Skin epidermis (tissue), 12 donors: ENCODE measurements at regions not wholly inside any gene's neighbourhood (a gene's known extent, or its start where the extent isn't known, plus 50 kb on each side); places are given as distances from the start of the nearest gene placed in this dataset.
A peak's percentile ranks its signal among the peaks of the same experiment; 100 is the strongest.

ENCODE experiments used
- H3K27ac ChIP-seq, 21 experiments: fragments of 200-600 bp; sonication (generic) in 11 of 21; one replicate each; pipeline ENCODE4 v1.5.0; 2020; ENCODE audit warnings: mild to moderate bottlenecking in 3 of 21, inconsistent platforms in 2 of 21, moderate library complexity in 2 of 21
- H3K4me3 ChIP-seq, 7 experiments: fragments of 200-600 bp; sonication (generic) in 2 of 7; one replicate each; pipeline ENCODE4 v1.5.0; 2020; ENCODE audit warnings: inconsistent platforms in 2 of 7, mild to moderate bottlenecking in 2 of 7, moderate library complexity in 1 of 7

DNA sequence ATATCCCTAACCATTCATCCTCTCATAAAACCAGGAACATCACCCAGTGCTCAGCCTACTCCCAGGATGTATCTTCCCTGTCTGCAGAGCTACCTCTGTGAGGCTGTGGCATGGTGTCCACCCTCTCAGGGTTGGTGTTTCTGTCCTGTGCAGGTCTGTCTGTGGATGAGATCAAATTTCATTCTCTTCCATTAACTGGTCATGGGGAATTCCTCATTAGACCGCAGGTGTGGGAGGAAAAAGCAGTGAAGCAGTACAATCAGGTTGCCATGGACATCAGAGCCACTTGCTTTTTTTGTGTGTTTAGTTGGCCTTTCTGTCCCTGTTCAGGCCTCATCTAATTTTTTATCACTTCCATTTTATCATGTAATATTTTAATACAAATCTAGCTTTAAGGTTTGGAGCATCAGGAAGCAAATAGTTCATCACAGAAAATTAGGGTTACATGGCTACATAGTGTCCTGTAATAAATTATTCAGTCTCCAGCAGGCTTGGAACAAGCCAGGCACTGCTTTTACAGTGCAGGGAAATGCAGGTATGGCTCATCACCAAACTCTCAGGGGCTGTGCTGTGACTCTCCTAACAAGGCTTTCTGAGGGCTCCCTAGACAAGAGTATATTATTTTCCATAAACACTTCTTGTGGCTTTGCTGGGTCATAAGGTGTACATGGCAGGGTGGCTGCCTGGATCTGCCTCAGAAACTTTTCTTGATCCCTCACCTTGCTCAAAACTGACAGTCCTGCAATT lies 594.9 kb upstream of the IGFBP3 start:
- Histone ChIP-seq H3K4me3 (no peak overlapping the region), H3K27ac (no peak overlapping the region)

DNA sequence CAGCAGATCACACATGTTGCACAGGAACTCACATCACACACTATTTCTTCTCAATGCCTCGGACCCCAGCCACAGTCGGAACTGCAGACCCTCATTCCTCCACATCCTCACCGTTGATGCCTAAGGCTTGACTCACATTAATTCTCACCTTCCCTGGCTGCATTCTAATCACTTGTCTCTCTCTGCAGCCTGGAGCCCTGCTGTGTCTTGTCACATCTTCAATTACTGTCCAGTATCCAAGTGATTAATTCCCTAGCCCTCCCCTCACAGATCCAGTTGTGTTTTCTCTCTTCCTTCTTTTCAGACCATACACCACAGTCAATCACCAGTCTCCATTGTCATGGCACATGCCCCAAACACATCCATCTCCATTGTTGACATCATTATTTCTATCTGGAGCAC lies 592.4 kb upstream of the IGFBP3 start:
- no peak overlapping the region for H3K4me3 ChIP-seq
- no peak overlapping the region for H3K27ac ChIP-seq

DNA sequence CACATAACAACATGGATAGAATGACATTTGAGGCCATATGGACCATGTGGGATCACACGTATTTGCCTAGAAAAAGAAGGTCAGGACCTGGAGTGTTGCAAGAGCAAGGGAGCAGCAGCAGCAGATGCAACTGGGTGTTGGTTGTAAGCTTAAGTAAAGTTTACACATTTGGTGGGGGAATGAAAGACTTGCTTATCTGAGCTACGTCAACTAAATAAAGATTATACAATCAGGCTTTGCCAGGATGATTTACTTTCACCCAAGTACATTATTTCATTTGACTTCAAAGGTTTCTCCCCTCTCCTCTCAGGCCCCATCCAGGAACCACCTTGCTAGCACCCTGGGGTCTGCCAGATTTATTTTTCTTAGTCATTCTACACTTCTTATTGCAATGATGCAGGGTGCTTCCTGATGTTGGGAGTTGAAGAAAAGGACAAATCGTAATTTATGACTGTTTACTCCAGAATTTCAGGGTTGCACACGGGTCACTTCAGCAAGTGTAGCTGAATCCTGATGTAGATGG lies 591.9 kb upstream of the IGFBP3 start:
- Histone ChIP-seq H3K27ac (no peak overlapping the region), H3K4me3 (no peak overlapping the region)

DNA sequence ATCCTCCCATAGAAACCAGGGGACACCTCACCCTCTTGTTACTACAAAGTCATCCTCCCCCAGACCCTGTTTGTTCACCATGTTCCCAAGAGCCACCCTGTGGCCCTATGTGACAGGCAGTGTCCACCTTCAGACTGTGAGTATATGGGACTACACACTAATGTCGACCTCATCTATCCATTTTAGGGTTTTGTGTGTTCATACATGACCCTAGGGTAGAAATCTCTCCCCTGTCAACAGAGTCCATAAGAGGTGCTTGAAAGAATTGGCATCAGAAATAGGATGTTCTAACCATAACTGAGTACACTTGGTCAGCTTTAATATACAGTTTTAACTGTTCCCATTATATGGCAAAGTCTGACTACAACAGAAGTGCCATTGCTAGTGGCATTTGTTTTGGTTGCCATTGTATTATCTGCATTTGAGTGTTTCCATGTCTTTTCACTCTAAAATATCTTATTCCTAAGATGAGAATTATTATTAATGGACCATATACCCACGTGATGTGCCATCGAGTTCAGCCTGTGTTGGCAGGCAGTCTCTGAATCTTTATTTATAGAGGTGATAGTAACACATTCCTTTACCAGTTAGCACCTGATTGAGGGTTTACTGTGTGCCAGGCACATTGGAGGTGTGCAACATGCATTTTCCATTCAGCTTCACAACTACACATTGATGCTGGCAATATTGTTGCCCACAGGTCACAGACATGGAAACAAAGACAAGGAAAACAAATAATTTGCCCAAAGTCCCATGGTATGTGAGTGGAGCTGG lies 590.6 kb upstream of the IGFBP3 start:
- no peak overlapping the region for H3K4me3 ChIP-seq
- H3K27ac ChIP-seq: no peak overlapping the region

DNA sequence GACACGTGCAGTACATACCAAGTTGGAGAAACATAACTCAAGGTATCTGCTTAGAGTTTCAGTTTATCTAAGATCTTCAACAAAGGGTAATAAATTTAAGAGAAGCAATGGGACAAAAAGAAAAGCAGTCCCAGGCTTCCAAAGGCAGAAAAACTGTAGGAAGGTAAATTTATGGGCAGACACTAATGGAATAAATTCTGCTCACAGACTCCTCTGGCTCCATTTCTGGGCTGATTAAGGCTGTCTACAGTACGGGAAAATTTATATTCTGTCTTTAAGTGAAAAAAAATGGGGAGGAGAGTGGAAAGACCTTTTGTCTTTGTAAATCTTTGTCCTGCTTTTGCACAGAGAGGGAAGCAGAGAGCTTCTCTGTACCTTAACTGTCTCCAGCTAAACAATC lies 587.5 kb upstream of the IGFBP3 start:
- no peak overlapping the region for H3K4me3 ChIP-seq
- no peak overlapping the region for H3K27ac ChIP-seq

DNA sequence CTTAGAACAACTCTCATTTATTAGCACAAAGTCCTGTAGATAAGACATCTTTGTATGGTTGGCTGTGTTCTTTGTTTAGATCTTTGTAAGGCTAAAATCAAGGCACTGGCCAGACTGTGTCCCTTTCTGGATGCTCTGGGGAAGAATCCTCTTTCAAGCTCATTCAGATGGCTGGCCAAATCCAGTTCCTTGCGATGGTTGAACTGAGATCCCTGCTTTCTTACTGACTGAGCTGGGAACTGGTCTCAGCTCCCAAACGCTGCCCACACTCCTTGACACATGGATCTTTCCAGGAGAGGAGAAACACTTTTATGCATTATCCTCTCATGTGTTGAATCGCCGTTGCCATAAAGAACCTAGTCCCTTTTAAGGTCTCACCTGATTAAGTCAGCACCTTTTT lies 586.5 kb upstream of the IGFBP3 start:
- Histone ChIP-seq H3K4me3 (no peak overlapping the region), H3K27ac (no peak overlapping the region)

DNA sequence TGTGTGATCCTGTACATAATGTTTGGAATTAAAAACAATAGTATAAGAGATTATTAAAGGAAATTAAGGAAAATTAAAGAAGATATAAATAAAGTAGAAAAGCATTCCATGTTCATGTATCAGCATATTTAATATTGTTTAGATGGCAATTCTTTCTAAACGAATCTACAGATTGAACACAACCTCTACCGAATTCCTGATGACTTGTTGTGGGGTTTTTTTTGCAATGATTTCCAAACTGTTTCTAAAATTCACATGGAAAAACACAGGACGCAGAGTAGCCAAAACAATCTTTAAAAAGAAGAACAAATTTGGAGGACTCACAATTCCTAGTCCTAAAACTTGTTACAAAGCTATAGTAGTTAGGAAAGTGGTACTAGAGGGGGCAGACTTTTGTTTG lies 573.4 kb upstream of the IGFBP3 start:
- Histone ChIP-seq H3K4me3 (no peak overlapping the region), H3K27ac (no peak overlapping the region)

DNA sequence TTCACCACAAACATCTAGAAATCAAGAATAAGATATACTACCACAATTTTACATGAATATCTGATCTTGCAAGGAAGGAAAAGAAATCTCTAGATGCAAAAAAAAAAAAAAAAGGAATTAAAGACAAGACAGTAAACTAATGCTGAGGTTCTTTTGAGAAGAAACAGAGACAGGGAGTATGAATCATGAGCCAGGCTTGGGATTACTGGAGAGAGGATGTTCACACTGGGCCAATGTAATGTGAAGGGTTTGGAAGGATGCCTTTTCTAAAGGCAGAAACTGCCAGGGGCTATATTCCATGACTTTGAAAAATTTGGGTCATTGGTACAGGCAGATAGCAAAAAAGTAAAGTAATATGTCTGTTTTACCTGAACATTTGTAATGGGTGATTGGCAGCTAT lies 573.0 kb upstream of the IGFBP3 start:
- no peak overlapping the region for H3K27ac ChIP-seq
- H3K4me3 ChIP-seq: no peak overlapping the region

DNA sequence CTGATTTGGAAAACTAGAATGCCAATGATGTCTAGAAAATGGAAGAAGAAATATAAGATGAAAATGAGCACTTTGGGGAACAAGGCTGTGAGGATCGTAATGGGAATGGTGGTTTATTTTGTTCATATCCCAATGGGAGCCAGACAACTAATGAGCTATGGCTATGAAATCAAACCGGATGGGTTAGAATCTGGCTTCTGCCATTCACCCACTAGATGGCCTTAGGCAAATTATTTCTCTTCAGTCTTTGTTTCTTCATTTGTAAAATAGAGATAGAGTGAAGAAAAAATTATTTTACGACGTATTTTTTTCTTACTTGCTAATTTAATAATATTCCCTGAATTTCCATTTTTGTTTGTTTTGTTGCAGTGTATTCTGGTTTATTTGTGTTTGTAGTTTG lies 572.1 kb upstream of the IGFBP3 start:
- Histone ChIP-seq H3K4me3 (no peak overlapping the region), H3K27ac (no peak overlapping the region)

DNA sequence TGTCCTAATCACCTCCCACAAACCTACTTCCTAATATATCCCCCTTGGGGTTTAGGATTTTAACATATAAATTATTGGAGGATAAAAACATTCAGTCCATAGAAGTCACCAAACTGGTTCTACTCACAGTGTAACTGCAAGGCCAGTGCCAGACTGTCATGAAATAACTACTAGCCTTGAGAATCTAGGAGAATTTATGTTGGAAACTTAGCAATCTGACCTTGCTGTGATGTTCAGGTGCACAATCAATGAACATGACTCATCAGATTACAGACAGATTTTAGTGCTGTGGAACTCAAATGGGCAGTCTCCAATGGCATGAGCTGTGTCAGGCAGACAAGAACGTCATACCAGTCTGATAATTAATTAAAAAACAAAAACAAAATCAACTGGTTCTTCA lies 571.4 kb upstream of the IGFBP3 start:
- H3K27ac ChIP-seq: no peak overlapping the region

DNA sequence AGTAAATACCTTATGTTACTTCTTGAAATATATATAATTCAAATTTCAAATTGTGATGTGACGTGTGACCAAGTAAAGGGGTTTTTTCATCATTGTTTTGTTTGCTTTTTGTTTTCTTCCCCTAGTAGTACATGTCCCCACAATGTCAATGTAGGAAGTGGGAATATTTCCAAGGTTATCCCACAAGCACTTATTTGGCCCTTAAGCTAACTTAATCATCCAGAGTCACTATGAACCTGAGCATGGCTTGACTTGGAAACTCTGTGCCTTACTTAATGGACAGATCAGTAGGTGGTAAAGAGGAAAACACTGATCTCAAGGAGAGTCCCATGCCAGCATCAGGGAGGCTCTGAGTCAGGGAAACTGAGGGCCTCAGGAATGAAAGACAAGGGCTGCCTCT lies 569.3 kb upstream of the IGFBP3 start:
- Histone ChIP-seq H3K4me3 (no peak overlapping the region), H3K27ac (no peak overlapping the region)

More for the DNA sequence above, 571.4 kb upstream of the IGFBP3 start:
- H3K4me3 ChIP-seq: no peak overlapping the region

DNA sequence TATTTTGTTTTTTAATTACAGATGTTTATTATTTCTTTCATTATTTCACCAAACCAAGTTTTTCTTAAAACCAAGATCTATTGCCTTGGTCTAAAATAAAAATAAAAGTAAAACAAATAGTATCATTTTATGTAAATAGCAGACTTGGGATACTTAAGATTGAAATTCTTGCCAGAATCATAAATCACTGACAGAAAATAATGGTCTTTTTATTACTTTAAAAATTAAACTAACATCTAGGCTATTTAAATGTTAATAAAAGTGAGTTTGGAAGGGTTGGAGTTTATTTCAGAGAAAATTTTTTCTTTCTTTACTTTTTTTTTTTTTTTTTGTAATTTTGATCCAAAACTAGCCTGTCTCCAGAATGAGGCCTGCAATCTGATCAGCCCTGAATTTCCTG lies 568.0 kb upstream of the IGFBP3 start:
- no peak overlapping the region for H3K4me3 ChIP-seq

DNA sequence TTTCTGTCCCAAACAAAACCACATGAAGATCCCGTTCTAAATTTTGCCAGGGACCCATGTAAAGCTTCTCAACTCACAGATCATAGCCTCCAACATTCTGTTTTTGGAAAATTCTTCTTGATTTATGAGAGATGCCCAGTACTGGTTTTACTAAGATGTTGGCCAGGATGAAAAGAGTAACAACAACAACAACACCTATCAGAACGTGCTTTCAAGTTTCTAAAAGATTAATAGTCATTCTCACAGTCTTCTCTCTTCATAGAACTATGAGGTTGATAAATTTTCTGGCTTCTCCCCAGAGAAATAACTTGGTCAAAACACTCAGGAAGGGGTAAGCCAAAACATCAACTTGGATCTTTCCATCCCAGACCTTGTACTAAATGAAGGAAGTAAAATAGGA lies 567.5 kb upstream of the IGFBP3 start:
- H3K27ac ChIP-seq: no peak overlapping the region
- H3K4me3 ChIP-seq: no peak overlapping the region

More for the DNA sequence above, 568.0 kb upstream of the IGFBP3 start:
- H3K27ac ChIP-seq: no peak overlapping the region

DNA sequence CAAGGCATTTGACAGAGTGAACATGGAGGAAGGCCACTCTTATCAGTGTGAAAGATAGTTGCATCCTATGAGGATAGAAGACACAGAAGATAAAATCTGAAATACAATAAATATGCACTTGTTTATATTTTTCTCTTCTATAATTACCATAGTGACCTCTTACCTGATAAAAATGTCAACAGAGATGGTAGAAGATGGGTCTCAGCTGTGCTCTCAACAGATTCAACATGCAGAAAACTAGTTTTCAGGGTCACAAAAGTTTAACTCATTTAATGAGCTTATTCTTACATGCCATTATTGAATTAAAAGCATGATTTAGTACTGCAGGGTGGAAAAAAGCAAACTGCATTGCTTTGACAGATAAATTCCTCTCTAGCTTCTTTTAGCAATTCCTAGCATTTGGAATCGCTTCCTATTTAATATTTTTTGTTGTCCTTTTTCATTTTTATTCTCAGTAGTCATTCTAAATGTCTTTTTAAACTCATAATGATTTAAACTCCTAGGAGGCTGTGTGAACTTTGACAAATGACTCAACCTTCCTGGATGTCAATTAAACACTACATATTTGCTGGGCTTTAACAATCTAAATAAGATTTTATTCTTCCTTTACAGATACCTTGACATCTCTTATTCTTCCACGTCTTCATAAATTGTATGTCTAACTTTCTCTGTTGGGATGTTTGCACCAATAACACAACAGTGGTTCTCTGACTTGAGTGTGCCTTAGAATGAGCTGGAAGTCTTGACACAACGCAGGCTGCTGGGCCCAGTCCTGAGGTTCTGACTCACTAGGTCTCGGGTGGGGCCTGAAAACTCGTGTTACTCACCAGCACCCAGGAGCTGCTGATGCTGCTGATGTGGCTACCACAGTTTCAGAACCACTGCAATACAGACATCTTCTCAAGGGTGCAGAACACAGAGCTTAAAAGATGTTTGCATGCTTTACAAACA lies 565.5 kb upstream of the IGFBP3 start:
- peak overlapping the region in 2 of 21 experiments; percentile 6 to 9 for H3K27ac ChIP-seq
- no peak overlapping the region for H3K4me3 ChIP-seq

DNA sequence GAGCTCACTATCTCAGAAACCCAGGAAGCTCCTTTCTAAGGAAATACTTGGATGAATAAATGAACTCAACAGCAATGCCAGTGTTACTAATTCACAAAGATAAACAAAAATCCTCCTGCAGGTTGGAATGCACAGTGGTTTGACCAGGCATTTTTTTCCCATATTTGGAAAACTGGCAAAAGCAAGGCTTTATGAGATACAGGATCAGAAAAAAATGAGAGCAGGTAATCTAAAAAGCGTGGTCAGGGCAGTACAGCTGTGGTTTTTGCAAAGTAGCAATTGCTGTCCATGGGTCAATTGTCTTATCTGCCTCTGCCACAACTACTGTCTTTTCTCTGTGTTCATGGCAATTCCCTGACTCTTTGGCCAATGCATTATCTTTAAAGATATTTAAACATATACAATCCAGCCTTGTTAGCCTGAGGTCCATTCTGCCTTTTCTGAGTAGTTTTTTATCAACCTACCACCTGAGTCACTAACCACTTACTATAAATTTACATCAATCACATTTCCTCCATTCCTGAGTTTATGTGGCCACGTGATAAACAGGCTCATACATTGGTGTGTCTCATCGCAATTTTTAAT lies 564.5 kb upstream of the IGFBP3 start:
- H3K27ac ChIP-seq: no peak overlapping the region
- no peak overlapping the region for H3K4me3 ChIP-seq

DNA sequence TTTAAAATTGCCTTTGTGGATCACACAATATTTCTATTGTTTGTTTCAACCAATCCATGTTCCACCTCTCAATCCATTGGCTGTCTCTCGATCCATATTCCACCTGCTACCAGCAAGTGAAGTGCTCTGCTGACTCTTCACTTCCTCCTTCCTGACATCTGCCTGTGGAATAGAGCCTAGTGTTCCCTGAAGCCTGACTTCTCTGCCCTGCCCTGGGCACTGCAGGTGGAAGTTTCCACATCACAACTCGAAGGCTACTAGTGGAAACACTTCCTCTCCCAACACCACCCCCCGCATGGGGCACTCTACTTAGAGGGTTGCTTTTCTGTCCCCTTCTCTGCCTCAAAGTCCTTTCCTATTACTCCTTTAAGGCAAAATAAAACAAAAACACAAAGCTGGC lies 563.8 kb upstream of the IGFBP3 start:
- no peak overlapping the region for H3K4me3 ChIP-seq
- H3K27ac ChIP-seq: no peak overlapping the region

DNA sequence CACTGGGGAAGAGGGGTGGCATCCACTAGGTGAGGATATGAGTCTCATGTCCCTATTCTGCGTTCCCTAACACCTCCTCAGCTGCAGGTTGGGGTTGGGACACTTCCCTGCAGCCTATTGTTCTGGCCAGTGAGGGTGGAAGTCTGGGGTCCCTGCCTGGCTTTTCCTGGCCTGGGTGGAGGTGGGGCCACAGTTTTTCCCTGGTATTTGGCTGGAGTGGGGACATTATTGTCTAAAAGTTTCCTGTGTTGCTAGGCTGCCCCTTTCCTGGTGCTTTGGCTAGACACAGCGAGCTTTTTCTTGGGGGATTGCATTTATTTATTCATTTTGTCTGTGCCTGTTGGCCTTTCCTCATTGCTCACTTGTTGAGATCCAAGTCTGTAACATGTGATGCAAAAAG lies 559.5 kb upstream of the IGFBP3 start:
- H3K4me3 ChIP-seq: no peak overlapping the region
- H3K27ac ChIP-seq: no peak overlapping the region

DNA sequence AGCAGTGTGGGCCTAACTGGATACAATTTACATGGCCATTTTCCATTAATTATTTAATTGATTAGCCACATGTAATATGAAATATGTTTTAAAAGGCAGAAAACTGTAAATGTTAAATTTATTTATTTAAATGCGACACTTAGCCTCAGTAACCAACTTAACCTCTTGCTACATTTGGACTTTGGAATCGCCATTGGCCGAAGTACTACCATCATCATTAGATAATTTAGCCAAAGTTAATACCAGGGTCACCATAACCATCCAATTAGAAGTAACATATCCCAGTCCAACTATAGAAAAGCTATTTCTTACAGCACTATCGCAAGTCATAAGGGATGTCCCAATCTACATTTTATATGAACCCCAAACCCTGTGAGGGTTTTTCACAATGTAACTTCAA lies 558.6 kb upstream of the IGFBP3 start:
- Histone ChIP-seq H3K27ac (no peak overlapping the region), H3K4me3 (no peak overlapping the region)

DNA sequence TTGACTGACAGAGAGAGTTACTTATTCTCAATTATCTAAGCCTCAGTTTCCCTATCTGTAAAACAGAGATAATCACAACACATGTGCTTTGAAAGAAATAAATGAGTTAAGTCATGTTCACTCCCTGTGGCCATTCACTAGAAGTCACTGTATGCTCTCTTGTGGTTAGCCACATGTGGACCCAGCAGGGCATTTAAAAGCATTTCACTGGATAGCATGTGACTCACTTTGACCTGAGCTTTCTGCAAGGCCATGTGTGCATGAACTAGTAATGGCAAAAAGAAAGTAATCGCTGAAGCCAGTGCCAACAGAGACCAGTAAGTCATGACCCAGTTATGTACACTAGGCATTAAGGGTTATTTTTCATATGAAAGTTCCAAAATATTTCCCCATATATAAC lies 557.0 kb upstream of the IGFBP3 start:
- Histone ChIP-seq H3K4me3 (no peak overlapping the region), H3K27ac (no peak overlapping the region)
